Smooth muscle cell (in vitro differentiated cells): ENCODE measurements at regions not wholly inside any gene's neighbourhood (a gene's known extent, or its start where the extent isn't known, plus 50 kb on each side); places are given as distances from the start of the nearest gene placed in this dataset.

Experiments used
- DNase-seq: peaks from one replicate; lab custom pipeline; 2025; ENCODE audit not compliant: unreplicated experiment; lab: John Stamatoyannopoulos, UW
- H2AFZ ChIP-seq: fragments of 200-600 bp; sonication (generic); 2 replicates; pipeline ENCODE4 v1.6.0; 2016; ENCODE audit warnings: antibody characterized with exemption, low read depth, mild to moderate bottlenecking
- H3F3A ChIP-seq: fragments of 200-600 bp; sonication (generic); 2 replicates; pipeline ENCODE4 v1.6.0; 2017; ENCODE audit warnings: antibody characterized with exemption, low read depth
- H3K27ac ChIP-seq: fragments of 200-600 bp; sonication (generic); 2 replicates; pipeline ENCODE4 v1.5.1; 2016; ENCODE audit warnings: low read depth, mild to moderate bottlenecking
- H3K27me3 ChIP-seq: fragments of 200-600 bp; sonication (generic); 2 replicates; pipeline ENCODE4 v1.6.1; 2016; ENCODE audit warnings: low read depth, mild to moderate bottlenecking
- H3K36me3 ChIP-seq: fragments of 200-600 bp; sonication (generic); 2 replicates; pipeline ENCODE4 v1.5.1; 2016; ENCODE audit warnings: low read depth
- H3K4me1 ChIP-seq: fragments of 200-600 bp; sonication (generic); 2 replicates; pipeline ENCODE4 v1.5.1; 2016; ENCODE audit warnings: low read depth
- H3K4me2 ChIP-seq: fragments of 200-600 bp; sonication (generic); 2 replicates; pipeline ENCODE4 v1.6.0; 2016; ENCODE audit warnings: mild to moderate bottlenecking
- H3K4me3 ChIP-seq: fragments of 200-600 bp; sonication (generic); 2 replicates; pipeline ENCODE4 v1.5.1; 2016; ENCODE audit warnings: mild to moderate bottlenecking
- H3K79me2 ChIP-seq: fragments of 200-600 bp; sonication (generic); 2 replicates; pipeline ENCODE4 v1.6.0; 2016; ENCODE audit warnings: low read depth, mild to moderate bottlenecking
- H3K9ac ChIP-seq: fragments of 200-600 bp; sonication (generic); 2 replicates; pipeline ENCODE4 v1.6.0; 2016; ENCODE audit warnings: low read depth
- H3K9me3 ChIP-seq: fragments of 200-600 bp; sonication (generic); replicated peaks from 2 replicates; pipeline ENCODE4 v1.5.1; 2016; ENCODE audit warnings: low read depth
- H4K20me1 ChIP-seq: fragments of 200-600 bp; sonication (generic); 2 replicates; pipeline ENCODE4 v1.6.0; 2016; ENCODE audit warnings: low read depth
- CTCF ChIP-seq: fragments of 200-600 bp; sonication (generic); IDR thresholded peaks from 2 replicates; pipeline ENCODE4 v1.5.1; 2017; ENCODE audit warnings: borderline replicate concordance, mild to moderate bottlenecking, antibody characterized with exemption; ENCODE audit not compliant: insufficient read depth, poor library complexity, severe bottlenecking
- WGBS: methylation state at CpG from one replicate; pipeline ENCODE4 v1.1.7; 2016; ENCODE audit warnings: low lambda C conversion rate; 5-methylcytosine and 5-hydroxymethylcytosine counted together

- Histone ChIP-seq H3K4me3 (no peak overlapping the region), H3K27ac (peak overlapping the region; percentile 39), H4K20me1 (no peaks in the 10 kb centered on the region), H3K9ac (no peak overlapping the region), H3K79me2 (no peaks in the 10 kb centered on the region), H3K27me3 (no peaks in the 10 kb centered on the region), H3K9me3 (no peaks in the 10 kb centered on the region), H3K4me1 (peaks cover 5% of the 10 kb centered on the region), H3K36me3 (no peaks in the 10 kb centered on the region), H3F3A (peaks cover 7% of the 10 kb centered on the region), H3K4me2 (peak overlapping the region; percentile 48), H2AFZ (no peak overlapping the region)
- no peak for TF ChIP-seq CTCF
- no peak for DNase-seq
- WGBS, result 22% methylated on average over 3 of the region's 3 CpGs
Observed at GRCh38 chr15:87743562-87743961, 513.0 kb downstream of the NTRK3 start.

- no peaks in the 10 kb centered on the region for H3K79me2 ChIP-seq
- H3F3A ChIP-seq, result peaks cover 7% of the 10 kb centered on the region
- H3K9me3 ChIP-seq, result no peaks in the 10 kb centered on the region
- no peaks in the 10 kb centered on the region for H3K27me3 ChIP-seq
- DNase-seq, result no peak
- H3K27ac ChIP-seq, result peak overlapping the region; percentile 10
- H3K4me3 ChIP-seq, result no peak overlapping the region
- H3K9ac ChIP-seq, result no peak overlapping the region
- peak overlapping the region; percentile 9 for H3K4me2 ChIP-seq
- H3K36me3 ChIP-seq, result no peaks in the 10 kb centered on the region
- H2AFZ ChIP-seq, result no peak overlapping the region
- peaks cover 5% of the 10 kb centered on the region for H3K4me1 ChIP-seq
- H4K20me1 ChIP-seq, result no peaks in the 10 kb centered on the region
- 18% methylated on average over 3 of the region's 3 CpGs for WGBS
- no peak for TF ChIP-seq CTCF
Observed at GRCh38 chr15:87741350-87741749, 515.2 kb downstream of the NTRK3 start.

GRCh38 chr15:87740655-87741344 lies 515.7 kb downstream of the NTRK3 start:
- H4K20me1 ChIP-seq, result no peaks in the 10 kb centered on the region

More at GRCh38 chr15:87740655-87741344, 515.7 kb downstream of the NTRK3 start:
- Histone ChIP-seq H3K4me1 (peaks cover 5% of the 10 kb centered on the region), H3K9ac (no peak overlapping the region), H2AFZ (no peak overlapping the region), H3K4me2 (peak overlapping the region; percentile 9), H3K4me3 (no peak overlapping the region), H3K27ac (peak overlapping the region; percentile 10), H3K9me3 (no peaks in the 10 kb centered on the region), H3K36me3 (no peaks in the 10 kb centered on the region), H3K79me2 (no peaks in the 10 kb centered on the region), H3K27me3 (no peaks in the 10 kb centered on the region), H3F3A (peaks cover 7% of the 10 kb centered on the region)
- TF ChIP-seq CTCF, result no peak
- no peak for DNase-seq
- 72% methylated on average over 5 of the region's 5 CpGs for WGBS
